CD4-positive, alpha-beta memory T cell (primary cell): ENCODE measurements at regions not wholly inside any gene's neighbourhood (a gene's known extent, or its start where the extent isn't known, plus 50 kb on each side); places are given as distances from the start of the nearest gene placed in this dataset.

ENCODE experiments used
- CTCF ChIA-PET: fragments of 350-600 bp; sonication (Branson Sonifier 250); formaldehyde crosslinking; loops from one replicate; lab custom pipeline; 2021; ENCODE audit warnings: inconsistent platforms; ENCODE audit not compliant: partially characterized antibody; lab: Charles Lee
- POLR2A ChIA-PET: fragments of 350-600 bp; sonication (Branson Sonifier 250); formaldehyde crosslinking; loops from one replicate; lab custom pipeline; 2021; ENCODE audit not compliant: partially characterized antibody; lab: Charles Lee
- DNase-seq, 5 donors: peaks; one replicate each; pipeline versions ENCODE4 v3.0.0 to v3.0.0-alpha.2; 2020 to 2022; ENCODE audit warnings: mixed read lengths in 1 of 5
- H3K27ac ChIP-seq: one replicate; pipeline ENCODE4 v1.7.0; 2013; ENCODE audit warnings: low read depth, low read length
- H3K27me3 ChIP-seq: 2 replicates; pipeline ENCODE4 v1.7.0; 2013; ENCODE audit warnings: mild to moderate bottlenecking, low read length, moderate library complexity; ENCODE audit not compliant: insufficient read depth
- H3K36me3 ChIP-seq: 2 replicates; pipeline ENCODE4 v1.7.0; 2013; ENCODE audit warnings: mild to moderate bottlenecking, low read length, moderate library complexity; ENCODE audit not compliant: insufficient read depth
- H3K4me1 ChIP-seq: 2 replicates; pipeline ENCODE4 v1.7.0; 2013; ENCODE audit warnings: mild to moderate bottlenecking, low read length, moderate library complexity; ENCODE audit not compliant: insufficient read depth
- H3K4me3 ChIP-seq, 2 donors: one replicate each; pipeline ENCODE4 v1.7.0; 2013; ENCODE audit warnings: low read length in 2 of 2, mild to moderate bottlenecking in 1 of 2
- H3K9me3 ChIP-seq, 2 donors: one replicate each; pipeline ENCODE4 v1.7.0; 2013; ENCODE audit warnings: low read length in 2 of 2, control low read depth in 1 of 2; ENCODE audit not compliant: control insufficient read depth in 1 of 2
- H3K27ac Mint-ChIP-seq, 7 donors: one replicate each; pipeline ENCODE4 v1.8.0; 2020 to 2021; ENCODE audit warnings: mixed read lengths in 7 of 7, mild to moderate bottlenecking in 6 of 7, inconsistent platforms in 3 of 7, moderate library complexity in 3 of 7
- H3K27me3 Mint-ChIP-seq, 2 donors: one replicate each; pipeline ENCODE4 v1.8.0; 2020 to 2021; ENCODE audit warnings: mixed read lengths in 2 of 2
- H3K36me3 Mint-ChIP-seq, 2 donors: one replicate each; pipeline ENCODE4 v1.8.0; 2020 to 2021; ENCODE audit warnings: mixed read lengths in 2 of 2, inconsistent platforms in 1 of 2, mild to moderate bottlenecking in 1 of 2
- H3K4me1 Mint-ChIP-seq, 4 donors: one replicate each; pipeline ENCODE4 v1.8.0; 2020 to 2021; ENCODE audit warnings: mixed read lengths in 4 of 4, mild to moderate bottlenecking in 1 of 4
- H3K4me3 Mint-ChIP-seq, 8 donors: one replicate each; pipeline ENCODE4 v1.8.0; 2020 to 2021; ENCODE audit warnings: mixed read lengths in 8 of 8, mild to moderate bottlenecking in 7 of 8, moderate library complexity in 6 of 8, inconsistent platforms in 3 of 8
- H3K9me3 Mint-ChIP-seq, 8 donors: one replicate each; pipeline ENCODE4 v1.8.0; 2020 to 2021; ENCODE audit warnings: mixed read lengths in 8 of 8, mild to moderate bottlenecking in 5 of 8, inconsistent platforms in 3 of 8, moderate library complexity in 1 of 8
- intact Hi-C: fragments of 100-400 bp; cut with micrococcal nuclease; formaldehyde crosslinking; loops from one replicate; pipeline ENCODE4 v1.15.1; 2023

DNA sequence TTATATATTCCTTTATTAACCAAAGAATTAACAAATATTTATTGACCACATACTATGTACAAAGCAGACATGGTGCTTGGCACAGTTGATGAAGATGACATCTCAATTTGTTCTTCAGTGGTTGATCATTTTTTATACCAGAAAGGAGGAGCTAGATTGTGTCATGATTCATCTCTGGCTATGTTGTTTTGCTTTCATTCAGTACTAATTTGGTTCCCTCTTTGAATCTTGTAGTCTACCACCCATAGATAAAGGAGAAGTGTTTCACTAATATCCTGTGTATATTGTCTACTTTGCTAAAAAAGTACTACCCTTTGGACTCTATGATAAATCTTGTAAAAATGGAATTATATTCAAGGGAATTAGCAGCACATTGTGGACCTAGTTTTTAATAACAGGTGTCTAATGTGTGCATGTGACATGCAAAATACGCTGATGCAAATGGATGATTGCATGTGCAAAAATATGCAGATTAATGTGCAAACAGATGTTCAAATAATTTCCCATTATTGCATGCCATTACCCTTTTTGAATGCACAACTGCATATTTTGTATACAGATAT is 313.2 kb upstream of the ZEB2 start:
- DNase-seq, result no peak
- ChIA-PET POLR2A (no interaction called here), CTCF (no interaction called here)
- H3K36me3 Mint-ChIP-seq, result no peaks in the 10 kb centered on the region
- intact Hi-C loops, result no loop called here
- H3K9me3 Mint-ChIP-seq, result peaks cover 0 to 3% (median 0%) of the 10 kb centered on the region in 8 donors
- no peak overlapping the region for H3K27ac Mint-ChIP-seq
- no peaks in the 10 kb centered on the region for H3K9me3 ChIP-seq
- H3K4me1 ChIP-seq, result no peaks in the 10 kb centered on the region
- H3K27me3 Mint-ChIP-seq, result peaks cover 2 to 4% of the 10 kb centered on the region in 2 donors
- H3K4me1 Mint-ChIP-seq, result no peaks in the 10 kb centered on the region
- no peak overlapping the region for H3K27ac ChIP-seq
- H3K4me3 Mint-ChIP-seq, result no peak overlapping the region
- H3K27me3 ChIP-seq, result no peaks in the 10 kb centered on the region
- H3K4me3 ChIP-seq, result no peak overlapping the region
- H3K36me3 ChIP-seq, result no peaks in the 10 kb centered on the region

DNA sequence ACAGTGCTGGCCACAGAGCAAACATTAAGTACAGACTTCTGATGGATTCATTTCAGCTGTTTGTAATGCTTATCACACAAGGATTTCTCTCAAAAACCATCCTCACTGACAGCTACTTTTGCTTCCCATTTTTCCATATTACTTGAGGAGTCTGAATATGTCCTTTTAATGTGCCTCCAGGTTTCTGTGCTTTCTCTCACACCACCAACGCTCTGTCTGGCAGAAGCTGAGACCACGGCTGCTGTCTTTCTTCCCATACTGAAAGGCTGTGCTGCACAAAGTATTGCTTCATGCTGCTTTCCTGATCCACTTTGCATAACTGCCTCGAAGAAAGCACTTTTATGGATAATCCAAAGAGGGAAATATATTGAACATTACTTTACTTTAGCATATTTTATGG is 312.1 kb upstream of the ZEB2 start:
- H3K4me1 ChIP-seq, result no peaks in the 10 kb centered on the region
- Mint-ChIP-seq H3K27ac (no peak overlapping the region), H3K36me3 (no peaks in the 10 kb centered on the region), H3K4me1 (no peaks in the 10 kb centered on the region), H3K9me3 (peaks cover 0 to 3% (median 0%) of the 10 kb centered on the region in 8 donors), H3K4me3 (no peak overlapping the region), H3K27me3 (no peaks in the 10 kb centered on the region)
- CTCF ChIA-PET, result no interaction called here
- POLR2A ChIA-PET, result no interaction called here
- H3K36me3 ChIP-seq, result no peaks in the 10 kb centered on the region
- H3K27ac ChIP-seq, result no peak overlapping the region
- no peak overlapping the region for H3K4me3 ChIP-seq
- H3K9me3 ChIP-seq, result no peaks in the 10 kb centered on the region
- intact Hi-C loops, result no loop called here
- DNase-seq, result no peak
- no peaks in the 10 kb centered on the region for H3K27me3 ChIP-seq

GRCh38 chr2:144830543-144830942 is 310.6 kb upstream of the ZEB2 start:
- Mint-ChIP-seq H3K27ac (no peak overlapping the region), H3K4me3 (no peak overlapping the region), H3K9me3 (peaks cover 0 to 3% (median 0%) of the 10 kb centered on the region in 8 donors), H3K27me3 (no peaks in the 10 kb centered on the region), H3K4me1 (no peaks in the 10 kb centered on the region), H3K36me3 (no peaks in the 10 kb centered on the region)
- intact Hi-C loops, result no loop called here
- no peaks in the 10 kb centered on the region for H3K36me3 ChIP-seq
- ChIA-PET POLR2A (no interaction called here), CTCF (no interaction called here)
- DNase-seq, result no peak
- H3K27ac ChIP-seq, result no peak overlapping the region
- no peaks in the 10 kb centered on the region for H3K4me1 ChIP-seq
- no peaks in the 10 kb centered on the region for H3K27me3 ChIP-seq
- no peaks in the 10 kb centered on the region for H3K9me3 ChIP-seq
- H3K4me3 ChIP-seq, result no peak overlapping the region

GRCh38 chr2:144827404-144827803 is 307.5 kb upstream of the ZEB2 start:
- Histone ChIP-seq H3K9me3 (no peaks in the 10 kb centered on the region), H3K27ac (no peak overlapping the region), H3K4me1 (no peaks in the 10 kb centered on the region), H3K4me3 (no peak overlapping the region), H3K27me3 (no peaks in the 10 kb centered on the region), H3K36me3 (no peaks in the 10 kb centered on the region)
- Mint-ChIP-seq H3K9me3 (peaks cover 0 to 2% (median under 1%) of the 10 kb centered on the region in 8 donors), H3K4me3 (no peak overlapping the region), H3K27ac (no peak overlapping the region), H3K36me3 (no peaks in the 10 kb centered on the region), H3K27me3 (no peaks in the 10 kb centered on the region), H3K4me1 (no peaks in the 10 kb centered on the region)
- ChIA-PET CTCF (no interaction called here), POLR2A (no interaction called here)
- no peak for DNase-seq
- intact Hi-C loops, result no loop called here

GRCh38 chr2:144826105-144826504 is 306.2 kb upstream of the ZEB2 start:
- H3K9me3 ChIP-seq, result no peaks in the 10 kb centered on the region
- no peaks in the 10 kb centered on the region for H3K36me3 Mint-ChIP-seq
- DNase-seq, result no peak
- POLR2A ChIA-PET, result no interaction called here
- H3K36me3 ChIP-seq, result no peaks in the 10 kb centered on the region
- H3K4me1 Mint-ChIP-seq, result no peaks in the 10 kb centered on the region
- no peak overlapping the region for H3K4me3 Mint-ChIP-seq
- H3K4me3 ChIP-seq, result no peak overlapping the region
- H3K27ac Mint-ChIP-seq, result no peak overlapping the region
- no peaks in the 10 kb centered on the region for H3K4me1 ChIP-seq
- H3K27me3 Mint-ChIP-seq, result no peaks in the 10 kb centered on the region
- intact Hi-C loops, result no loop called here
- no peak overlapping the region for H3K27ac ChIP-seq
- no peaks in the 10 kb centered on the region for H3K27me3 ChIP-seq
- H3K9me3 Mint-ChIP-seq, result peaks cover 0 to 10% (median 2%) of the 10 kb centered on the region in 8 donors
- CTCF ChIA-PET, result no interaction called here

DNA sequence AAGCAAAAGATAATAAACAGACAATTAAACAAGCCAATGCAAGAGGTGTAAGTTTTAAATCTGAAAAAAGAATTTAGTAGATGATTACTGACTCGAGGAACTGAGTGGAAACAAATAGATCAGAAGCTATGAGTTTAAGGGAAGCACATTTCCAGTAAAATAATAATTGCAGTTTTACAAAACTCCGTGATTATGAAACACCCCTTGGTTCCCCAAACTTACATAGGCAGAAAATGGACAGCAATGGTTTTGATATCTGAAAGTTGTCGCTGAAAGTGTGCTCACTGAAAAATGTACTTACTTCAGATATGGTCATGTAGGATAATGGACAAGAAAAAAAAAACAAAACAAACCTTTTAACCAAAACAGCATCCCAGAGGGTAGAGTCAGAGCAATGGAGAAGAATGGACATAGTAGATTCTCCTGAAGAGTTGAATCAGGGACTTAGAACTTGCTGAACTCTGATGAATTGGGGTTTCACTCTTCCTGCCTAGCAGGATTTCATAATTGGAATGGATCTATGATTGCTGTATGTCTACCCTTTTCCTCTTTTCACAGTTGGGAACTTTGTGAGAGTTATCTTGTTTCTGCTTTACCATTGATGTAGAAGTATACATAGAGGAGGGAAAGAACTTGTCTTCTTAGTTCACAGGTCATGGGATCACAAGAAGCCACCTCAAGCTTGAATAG is 305.6 kb upstream of the ZEB2 start:
- no peak overlapping the region for H3K4me3 Mint-ChIP-seq
- no peak for DNase-seq
- POLR2A ChIA-PET, result no interaction called here
- H3K4me1 Mint-ChIP-seq, result no peaks in the 10 kb centered on the region
- no peaks in the 10 kb centered on the region for H3K9me3 ChIP-seq
- no peak overlapping the region for H3K27ac Mint-ChIP-seq
- H3K36me3 ChIP-seq, result no peaks in the 10 kb centered on the region
- intact Hi-C loops, result no loop called here
- no peaks in the 10 kb centered on the region for H3K27me3 ChIP-seq
- no peak overlapping the region for H3K27ac ChIP-seq
- peaks cover 0 to 10% (median 2%) of the 10 kb centered on the region in 8 donors for H3K9me3 Mint-ChIP-seq
- H3K36me3 Mint-ChIP-seq, result no peaks in the 10 kb centered on the region
- H3K27me3 Mint-ChIP-seq, result no peaks in the 10 kb centered on the region
- CTCF ChIA-PET, result no interaction called here
- no peak overlapping the region for H3K4me3 ChIP-seq
- H3K4me1 ChIP-seq, result no peaks in the 10 kb centered on the region

DNA sequence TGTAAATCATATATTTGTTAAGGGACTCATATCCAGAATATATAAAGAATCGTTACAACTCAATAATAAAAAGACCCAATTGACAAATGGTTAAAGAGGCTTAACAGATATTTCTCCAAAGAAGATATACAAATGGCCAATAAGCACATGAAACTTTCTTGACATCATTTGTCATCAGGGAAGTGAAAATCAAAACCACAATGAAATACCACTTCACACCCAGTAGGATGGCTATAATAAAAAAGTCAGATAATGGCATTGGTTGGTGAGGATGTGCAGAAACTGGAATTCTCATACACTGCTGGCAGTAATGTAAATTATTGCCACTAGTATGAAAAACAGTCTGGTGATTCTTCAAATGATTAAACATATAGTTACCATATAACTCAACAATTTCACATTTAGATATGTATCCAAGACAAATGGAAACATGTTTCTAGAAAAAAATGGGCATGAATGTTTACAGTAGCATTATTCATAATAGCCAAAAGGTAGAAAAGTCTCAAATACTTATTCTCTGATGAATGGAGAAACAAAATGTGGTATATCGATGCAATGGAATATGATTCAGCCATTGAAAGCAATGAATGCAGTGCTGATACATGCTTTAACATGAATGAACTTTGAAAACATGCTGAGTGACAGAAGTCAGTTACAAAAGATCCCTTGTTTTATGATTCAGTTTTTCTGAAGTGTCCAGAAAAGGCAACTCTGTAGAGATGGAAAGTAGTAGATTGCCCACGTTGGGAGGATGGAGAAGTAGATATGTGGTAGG is 304.6 kb upstream of the ZEB2 start:
- Mint-ChIP-seq H3K9me3 (peaks cover 1 to 13% (median 4%) of the 10 kb centered on the region in 8 donors), H3K4me1 (no peaks in the 10 kb centered on the region), H3K4me3 (no peak overlapping the region), H3K27me3 (no peaks in the 10 kb centered on the region), H3K36me3 (no peaks in the 10 kb centered on the region), H3K27ac (no peak overlapping the region)
- no peaks in the 10 kb centered on the region for H3K4me1 ChIP-seq
- no peak overlapping the region for H3K4me3 ChIP-seq
- CTCF ChIA-PET, result no interaction called here
- no peak overlapping the region for H3K27ac ChIP-seq
- no peaks in the 10 kb centered on the region for H3K9me3 ChIP-seq
- DNase-seq, result no peak
- intact Hi-C loops, result no loop called here
- no peaks in the 10 kb centered on the region for H3K36me3 ChIP-seq
- POLR2A ChIA-PET, result no interaction called here
- H3K27me3 ChIP-seq, result no peaks in the 10 kb centered on the region
